ENCODE measurements at regions not wholly inside any gene's neighbourhood (a gene's known extent, or its start where the extent isn't known, plus 50 kb on each side); places are given as distances from the start of the nearest gene placed in this dataset.
A peak's percentile ranks its signal among the peaks of the same experiment; 100 is the strongest.

GRCh38 chr12:92363295-92364146 lies 217.9 kb upstream of the BTG1 start (continued):
- TF ChIP-seq GATAD2B (conservative IDR thresholded peaks at IDR 0.05; ENCODE audit: low read depth) (peak; percentile 78), PAX8 (IDR thresholded peaks at IDR 0.05) (peak; percentile 19; the same call in 1 of the 2 replicates), SMAD1 (IDR thresholded peaks at IDR 0.05; ENCODE audit: low read depth, partially characterized antibody) (peak; percentile 46), NR2C2 (IDR thresholded peaks at IDR 0.05; ENCODE audit: borderline replicate concordance, control insufficient read depth, insufficient read length, low read depth) (no peak), EED (IDR thresholded peaks at IDR 0.05; ENCODE audit: low read depth) (peak; percentile 99), MXI1 (IDR thresholded peaks at IDR 0.05; ENCODE audit: low read depth, low read length) (peak; percentile 46; the same call in 1 of the 2 replicates), ZNF687 (IDR thresholded peaks at IDR 0.05) (peak; percentile 95), PRDM15 (CRISPR knock-in tag; IDR thresholded peaks at IDR 0.05) (no peak), IRF3 (IDR thresholded peaks at IDR 0.05) (no peak), YBX1 (IDR thresholded peaks at IDR 0.05) (no peak), KLF5 (IDR thresholded peaks at IDR 0.05; ENCODE audit: partially characterized antibody) (no peak), ESRRA (IDR thresholded peaks at IDR 0.05; ENCODE audit: low read length) (no peak), POLR2AphosphoS5 (IDR thresholded peaks at IDR 0.05; ENCODE audit: low read length) (peak; percentile 88), MLLT1 (IDR thresholded peaks at IDR 0.05) (peak; percentile 93), ETV6 (conservative IDR thresholded peaks at IDR 0.05 in 1 of 2, IDR thresholded peaks at IDR 0.05 in 1 of 2; ENCODE audit: borderline replicate concordance in 1 of 2, low read depth in 1 of 2) (peak in 1 of 2 experiments; percentile 90; a peak in 2 of 4 replicates), FOXM1 (IDR thresholded peaks at IDR 0.05; ENCODE audit: low read depth, low read length) (peak; percentile 88)

Data from GM12878 (cell line).